Upper lobe of left lung (tissue), 4 donors: ENCODE measurements at regions not wholly inside any gene's neighbourhood (a gene's known extent, or its start where the extent isn't known, plus 50 kb on each side); places are given as distances from the start of the nearest gene placed in this dataset.

Experiments used
- EP300 ChIP-seq, 4 donors: sonication (generic); formaldehyde crosslinking; IDR thresholded peaks; one replicate each; pipeline ENCODE4 v1.5.1; 2017; ENCODE audit warnings: antibody characterized with exemption in 4 of 4, control low read depth in 2 of 4
- POLR2A ChIP-seq, 4 donors: fragments of 450-650 bp; IDR thresholded peaks; one replicate each; pipeline ENCODE4 v1.5.1; 2016 to 2017; ENCODE audit warnings: antibody characterized with exemption in 4 of 4, mild to moderate bottlenecking in 2 of 4
- POLR2AphosphoS5 ChIP-seq, 2 donors: sonication (generic); formaldehyde crosslinking; IDR thresholded peaks; one replicate each; pipeline ENCODE4 v1.5.1; 2017; ENCODE audit warnings: antibody characterized with exemption in 2 of 2
- TF ChIP-seq, protein P1 (sequence below), 6 experiments: fragments of 450-650 bp in 4 of 6; fragments of 200-600 bp in 2 of 6; sonication (generic) in 2 of 6; IDR thresholded peaks; one replicate each; pipeline ENCODE4 v1.5.1; 2016 to 2019; ENCODE audit warnings: antibody characterized with exemption in 6 of 6

DNA sequence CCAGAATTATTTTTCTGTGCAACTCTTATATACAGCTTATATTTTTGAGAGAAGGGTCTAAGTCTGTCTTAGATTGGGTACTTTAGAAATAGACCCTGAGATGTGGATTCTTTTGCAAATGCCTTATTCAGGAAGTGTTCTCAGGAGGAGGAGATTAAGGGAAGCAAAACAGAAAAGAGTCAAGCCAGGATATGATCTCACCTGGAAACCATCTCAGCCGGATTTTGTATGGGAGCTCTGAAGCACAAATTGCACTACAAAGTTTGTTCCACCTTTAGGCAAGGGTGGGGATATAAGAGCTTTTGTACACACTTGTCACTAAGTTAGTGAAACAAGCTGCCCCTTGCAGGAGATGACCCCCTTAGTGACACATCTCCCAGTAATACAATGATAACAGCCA lies 121.2 kb upstream of the GRPR start:
- TF ChIP-seq EP300 (IDR thresholded peaks at IDR 0.05) (no peak), POLR2AphosphoS5 (IDR thresholded peaks at IDR 0.05) (no peak), POLR2A (IDR thresholded peaks at IDR 0.05) (no peak)
- TF ChIP-seq, protein P1, sequence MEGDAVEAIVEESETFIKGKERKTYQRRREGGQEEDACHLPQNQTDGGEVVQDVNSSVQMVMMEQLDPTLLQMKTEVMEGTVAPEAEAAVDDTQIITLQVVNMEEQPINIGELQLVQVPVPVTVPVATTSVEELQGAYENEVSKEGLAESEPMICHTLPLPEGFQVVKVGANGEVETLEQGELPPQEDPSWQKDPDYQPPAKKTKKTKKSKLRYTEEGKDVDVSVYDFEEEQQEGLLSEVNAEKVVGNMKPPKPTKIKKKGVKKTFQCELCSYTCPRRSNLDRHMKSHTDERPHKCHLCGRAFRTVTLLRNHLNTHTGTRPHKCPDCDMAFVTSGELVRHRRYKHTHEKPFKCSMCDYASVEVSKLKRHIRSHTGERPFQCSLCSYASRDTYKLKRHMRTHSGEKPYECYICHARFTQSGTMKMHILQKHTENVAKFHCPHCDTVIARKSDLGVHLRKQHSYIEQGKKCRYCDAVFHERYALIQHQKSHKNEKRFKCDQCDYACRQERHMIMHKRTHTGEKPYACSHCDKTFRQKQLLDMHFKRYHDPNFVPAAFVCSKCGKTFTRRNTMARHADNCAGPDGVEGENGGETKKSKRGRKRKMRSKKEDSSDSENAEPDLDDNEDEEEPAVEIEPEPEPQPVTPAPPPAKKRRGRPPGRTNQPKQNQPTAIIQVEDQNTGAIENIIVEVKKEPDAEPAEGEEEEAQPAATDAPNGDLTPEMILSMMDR (IDR thresholded peaks at IDR 0.05) = no peak
